ENCODE measurements at regions not wholly inside any gene's neighbourhood (a gene's known extent, or its start where the extent isn't known, plus 50 kb on each side); places are given as distances from the start of the nearest gene placed in this dataset.

DNA sequence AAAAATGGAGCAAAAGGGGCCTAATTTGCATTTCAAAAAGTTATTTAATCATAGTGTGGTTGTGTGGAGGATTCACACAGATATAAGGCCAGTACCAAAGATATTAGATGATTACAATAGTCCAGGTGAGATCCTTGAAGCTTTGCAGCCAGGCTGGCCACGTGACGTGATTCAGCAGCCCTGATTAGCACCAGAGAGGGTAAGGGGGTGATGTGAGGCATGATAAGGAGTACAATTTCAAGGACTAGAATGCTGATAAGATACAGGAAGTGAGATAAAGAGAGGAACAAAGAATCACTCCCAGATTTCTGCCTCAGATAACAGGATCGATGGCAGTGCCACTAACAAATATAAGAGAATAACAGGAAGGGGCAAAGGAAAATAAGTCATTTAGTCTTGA, 108.4 kb upstream of the PALS2 start:
- Histone ChIP-seq H3K9me3 (ENCODE audit: control extremely low read depth in 1 of 3, control insufficient read depth in 2 of 3, insufficient read depth in 1 of 3, low read length in 2 of 3) (no peaks in the 10 kb centered on the region), H2AFZ (ENCODE audit: insufficient read depth, low read depth, low read length, poor library complexity, severe bottlenecking) (no peak overlapping the region), H3K9ac (ENCODE audit: low read length) (no peak overlapping the region), H3K27ac (ENCODE audit: low read length in 2 of 2) (no peak overlapping the region), H3K79me2 (ENCODE audit: control insufficient read depth, insufficient read depth, low read length) (no peaks in the 10 kb centered on the region), H3K36me3 (replicated peaks in 1 of 2; ENCODE audit: control extremely low read depth in 1 of 2, control insufficient read depth in 1 of 2, extremely low read depth in 1 of 2, insufficient read depth in 2 of 2, low read length in 1 of 2) (no peaks in the 10 kb centered on the region), H3K4me3 (ENCODE audit: control extremely low read depth in 1 of 5, extremely low read depth in 1 of 5, insufficient read depth in 1 of 5, low read depth in 2 of 5, low read length in 4 of 5) (no peak overlapping the region), H4K20me1 (ENCODE audit: control insufficient read depth, insufficient read depth, low read length, poor library complexity, severe bottlenecking) (no peaks in the 10 kb centered on the region), H3K27me3 (replicated peaks in 1 of 4; ENCODE audit: control extremely low read depth in 1 of 4, control insufficient read depth in 3 of 4, insufficient read depth in 4 of 4, low read length in 3 of 4) (no peaks in the 10 kb centered on the region), H3K4me2 (replicated peaks; ENCODE audit: low read depth, low read length, poor library complexity, severe bottlenecking) (no peak overlapping the region), H3K4me1 (ENCODE audit: control insufficient read depth in 2 of 2, insufficient read depth in 2 of 2, low read length in 2 of 2) (no peaks in the 10 kb centered on the region)
- Mint-ChIP-seq H3K27me3 (peaks cover 3% of the 10 kb centered on the region), H3K4me1 (no peaks in the 10 kb centered on the region), H3K9me3 (ENCODE audit: insufficient read depth) (no peaks in the 10 kb centered on the region), H3K27ac (no peak overlapping the region), H3K4me3 (no peak overlapping the region)
- CTCF ChIA-PET = no interaction called here
- POLR2A ChIA-PET = no interaction called here
- 43% methylated on average over 1 of the region's 3 CpGs for WGBS (ENCODE audit: insufficient coverage)
- intact Hi-C loops (cut with micrococcal nuclease) = no loop called here
- no peak for TF ChIP-seq EZH2 (IDR thresholded peaks at IDR 0.05; ENCODE audit: borderline replicate concordance, insufficient read depth, low read depth, low read length, poor library complexity, severe bottlenecking)
- TF ChIP-seq, protein P1, sequence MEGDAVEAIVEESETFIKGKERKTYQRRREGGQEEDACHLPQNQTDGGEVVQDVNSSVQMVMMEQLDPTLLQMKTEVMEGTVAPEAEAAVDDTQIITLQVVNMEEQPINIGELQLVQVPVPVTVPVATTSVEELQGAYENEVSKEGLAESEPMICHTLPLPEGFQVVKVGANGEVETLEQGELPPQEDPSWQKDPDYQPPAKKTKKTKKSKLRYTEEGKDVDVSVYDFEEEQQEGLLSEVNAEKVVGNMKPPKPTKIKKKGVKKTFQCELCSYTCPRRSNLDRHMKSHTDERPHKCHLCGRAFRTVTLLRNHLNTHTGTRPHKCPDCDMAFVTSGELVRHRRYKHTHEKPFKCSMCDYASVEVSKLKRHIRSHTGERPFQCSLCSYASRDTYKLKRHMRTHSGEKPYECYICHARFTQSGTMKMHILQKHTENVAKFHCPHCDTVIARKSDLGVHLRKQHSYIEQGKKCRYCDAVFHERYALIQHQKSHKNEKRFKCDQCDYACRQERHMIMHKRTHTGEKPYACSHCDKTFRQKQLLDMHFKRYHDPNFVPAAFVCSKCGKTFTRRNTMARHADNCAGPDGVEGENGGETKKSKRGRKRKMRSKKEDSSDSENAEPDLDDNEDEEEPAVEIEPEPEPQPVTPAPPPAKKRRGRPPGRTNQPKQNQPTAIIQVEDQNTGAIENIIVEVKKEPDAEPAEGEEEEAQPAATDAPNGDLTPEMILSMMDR (IDR thresholded peaks at IDR 0.05) = no peak
- no peak for DNase-seq
- no peak for ATAC-seq (ENCODE audit: low read depth)

DNA sequence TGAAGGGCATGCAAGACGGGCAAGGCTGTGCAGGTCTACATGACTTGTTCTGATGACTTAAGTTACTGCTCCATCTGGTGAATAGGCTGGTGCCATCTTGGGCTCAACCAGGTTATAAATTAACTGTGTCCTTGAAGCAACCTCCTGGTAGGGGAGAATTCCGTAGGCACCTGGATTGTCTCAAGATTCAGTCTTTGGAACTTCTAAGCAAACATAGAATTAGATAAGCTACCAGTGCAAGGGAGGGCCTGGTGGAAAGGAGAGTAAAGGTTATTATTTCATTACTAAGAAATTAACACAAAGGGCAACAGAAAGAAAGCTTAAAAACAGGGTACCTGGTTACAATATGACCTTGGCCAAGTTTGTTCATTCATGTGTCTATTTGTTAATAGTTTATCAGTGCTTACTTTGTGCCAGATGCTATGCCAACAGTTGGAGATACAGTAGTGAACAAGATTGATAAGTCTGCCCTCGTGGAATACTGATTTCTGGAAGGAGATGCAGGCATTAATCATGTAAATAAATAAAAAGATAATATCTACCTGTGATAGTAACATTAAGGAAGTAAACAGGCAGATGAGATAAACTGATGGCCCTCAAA, 107.0 kb upstream of the PALS2 start:
- Histone ChIP-seq H3K4me3 (ENCODE audit: control extremely low read depth in 1 of 5, extremely low read depth in 1 of 5, insufficient read depth in 1 of 5, low read depth in 2 of 5, low read length in 4 of 5) (no peak overlapping the region), H3K27ac (ENCODE audit: low read length in 2 of 2) (no peak overlapping the region), H2AFZ (ENCODE audit: insufficient read depth, low read depth, low read length, poor library complexity, severe bottlenecking) (no peak overlapping the region), H3K4me2 (replicated peaks; ENCODE audit: low read depth, low read length, poor library complexity, severe bottlenecking) (no peak overlapping the region), H3K79me2 (ENCODE audit: control insufficient read depth, insufficient read depth, low read length) (no peaks in the 10 kb centered on the region), H3K9ac (ENCODE audit: low read length) (no peak overlapping the region), H4K20me1 (ENCODE audit: control insufficient read depth, insufficient read depth, low read length, poor library complexity, severe bottlenecking) (no peaks in the 10 kb centered on the region), H3K9me3 (ENCODE audit: control extremely low read depth in 1 of 3, control insufficient read depth in 2 of 3, insufficient read depth in 1 of 3, low read length in 2 of 3) (no peaks in the 10 kb centered on the region), H3K36me3 (replicated peaks in 1 of 2; ENCODE audit: control extremely low read depth in 1 of 2, control insufficient read depth in 1 of 2, extremely low read depth in 1 of 2, insufficient read depth in 2 of 2, low read length in 1 of 2) (no peaks in the 10 kb centered on the region), H3K27me3 (replicated peaks in 1 of 4; ENCODE audit: control extremely low read depth in 1 of 4, control insufficient read depth in 3 of 4, insufficient read depth in 4 of 4, low read length in 3 of 4) (no peaks in the 10 kb centered on the region), H3K4me1 (ENCODE audit: control insufficient read depth in 2 of 2, insufficient read depth in 2 of 2, low read length in 2 of 2) (no peaks in the 10 kb centered on the region)
- Mint-ChIP-seq H3K27me3 (peaks cover 3% of the 10 kb centered on the region), H3K27ac (no peak overlapping the region), H3K4me3 (no peak overlapping the region), H3K9me3 (ENCODE audit: insufficient read depth) (no peaks in the 10 kb centered on the region), H3K4me1 (no peaks in the 10 kb centered on the region)
- DNase-seq (no peak), ATAC-seq (ENCODE audit: low read depth) (no peak)
- POLR2A ChIA-PET = no interaction called here
- TF ChIP-seq, protein P1 (IDR thresholded peaks at IDR 0.05) = no peak
- no peak for TF ChIP-seq EZH2 (IDR thresholded peaks at IDR 0.05; ENCODE audit: borderline replicate concordance, insufficient read depth, low read depth, low read length, poor library complexity, severe bottlenecking)
- 89% methylated on average over 1 of the region's 3 CpGs for WGBS (ENCODE audit: insufficient coverage)
- intact Hi-C loops (cut with micrococcal nuclease) = no loop called here
- CTCF ChIA-PET = no interaction called here

All from B cell (primary cell).